ENCODE measurements at regions not wholly inside any gene's neighbourhood (a gene's known extent, or its start where the extent isn't known, plus 50 kb on each side); places are given as distances from the start of the nearest gene placed in this dataset.

DNA sequence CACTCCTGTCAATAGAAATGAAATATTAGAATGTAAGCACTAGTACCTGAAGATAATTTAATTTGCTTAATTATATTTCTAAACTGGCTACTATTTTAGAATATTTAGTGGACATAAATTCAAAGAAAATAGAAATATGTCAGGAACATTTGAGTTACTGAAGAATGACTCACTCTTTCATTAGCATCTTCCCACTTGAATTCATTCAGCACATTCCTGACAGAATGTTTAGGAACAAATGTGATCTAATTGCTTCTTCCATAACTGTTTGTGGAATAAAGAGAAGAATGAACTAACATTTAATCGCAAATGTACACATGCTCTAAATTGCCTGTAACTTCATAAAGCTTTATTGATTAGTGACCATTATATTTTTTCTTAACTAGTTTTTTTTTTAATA lies 306.2 kb upstream of the ADAMTSL1 start:
- Mint-ChIP-seq H3K4me3 (no peak overlapping the region), H3K27me3 (ENCODE audit: low read depth) (no peaks in the 10 kb centered on the region; the same call in 1 of the 2 replicates), H3K9me3 (0 out of 5 replicates have a peak, but pooled peaks cover 0 to 3% of the 10 kb centered on the region in 2 experiments), H3K27ac (no peak overlapping the region), H3K4me1 (0 out of 4 replicates have a peak, but pooled peaks cover 0 to 3% of the 10 kb centered on the region in 2 experiments), H3K36me3 (ENCODE audit: insufficient read depth in 1 of 3, low read depth in 3 of 3) (no peaks in the 10 kb centered on the region)
- Histone ChIP-seq H3K79me2 (ENCODE audit: insufficient read depth, low read length) (no peaks in the 10 kb centered on the region), H2BK12ac (ENCODE audit: insufficient read length, low read depth, low read length) (no peak overlapping the region), H4K8ac (replicated peaks; ENCODE audit: insufficient read length, low read depth, low read length) (no peak overlapping the region), H2BK15ac (ENCODE audit: low read depth, low read length) (no peak overlapping the region), H3K27me3 (ENCODE audit: insufficient read depth, low read length) (no peaks in the 10 kb centered on the region), H3K18ac (ENCODE audit: insufficient read length, low read depth, low read length) (no peak overlapping the region), H3K4me1 (ENCODE audit: insufficient read depth, low read length) (no peaks in the 10 kb centered on the region; the same call in 1 of the 2 replicates), H2BK5ac (ENCODE audit: insufficient read length, low read length) (no peak overlapping the region), H2BK120ac (ENCODE audit: low read depth, low read length, poor library complexity, severe bottlenecking) (no peak overlapping the region), H4K5ac (ENCODE audit: insufficient read length, low read depth, low read length) (no peak overlapping the region), H2BK20ac (ENCODE audit: low read depth, low read length, poor library complexity, severe bottlenecking) (no peak overlapping the region), H3K23ac (ENCODE audit: insufficient read length, low read depth, low read length) (no peak overlapping the region), H3K56ac (ENCODE audit: insufficient read length, low read depth, low read length) (no peak overlapping the region), H4K20me1 (ENCODE audit: control insufficient read depth, insufficient read depth, insufficient read length) (no peaks in the 10 kb centered on the region), H2AFZ (ENCODE audit: low read length) (no peak overlapping the region), H4K91ac (ENCODE audit: insufficient read length, low read depth, low read length) (no peak overlapping the region), H3K27ac (ENCODE audit: insufficient read length, low read depth, low read length) (no peak overlapping the region), H3K14ac (ENCODE audit: insufficient read depth, low read length) (no peak overlapping the region), H3T11ph (ENCODE audit: low read length) (no peak overlapping the region), H3K4ac (ENCODE audit: low read depth, low read length) (no peak overlapping the region), H2AK5ac (ENCODE audit: insufficient read length, low read length) (no peak overlapping the region), H3K9ac (ENCODE audit: extremely low read depth, insufficient read length, low read length) (no peak overlapping the region), H3K9me3 (ENCODE audit: control insufficient read depth, low read depth, low read length) (no peaks in the 10 kb centered on the region), H3K79me1 (ENCODE audit: insufficient read depth, low read depth, low read length, poor library complexity, severe bottlenecking) (no peaks in the 10 kb centered on the region), H3K4me2 (ENCODE audit: insufficient read depth, insufficient read length, low read length) (no peak overlapping the region), H3K23me2 (ENCODE audit: insufficient read length, low read depth, low read length, poor library complexity, severe bottlenecking) (no peaks in the 10 kb centered on the region)
- WGBS (ENCODE audit: extremely low coverage, insufficient read length, low lambda C conversion rate): no CpG with 5 or more reads among the region's 1 CpG
- TF ChIP-seq, protein P1, sequence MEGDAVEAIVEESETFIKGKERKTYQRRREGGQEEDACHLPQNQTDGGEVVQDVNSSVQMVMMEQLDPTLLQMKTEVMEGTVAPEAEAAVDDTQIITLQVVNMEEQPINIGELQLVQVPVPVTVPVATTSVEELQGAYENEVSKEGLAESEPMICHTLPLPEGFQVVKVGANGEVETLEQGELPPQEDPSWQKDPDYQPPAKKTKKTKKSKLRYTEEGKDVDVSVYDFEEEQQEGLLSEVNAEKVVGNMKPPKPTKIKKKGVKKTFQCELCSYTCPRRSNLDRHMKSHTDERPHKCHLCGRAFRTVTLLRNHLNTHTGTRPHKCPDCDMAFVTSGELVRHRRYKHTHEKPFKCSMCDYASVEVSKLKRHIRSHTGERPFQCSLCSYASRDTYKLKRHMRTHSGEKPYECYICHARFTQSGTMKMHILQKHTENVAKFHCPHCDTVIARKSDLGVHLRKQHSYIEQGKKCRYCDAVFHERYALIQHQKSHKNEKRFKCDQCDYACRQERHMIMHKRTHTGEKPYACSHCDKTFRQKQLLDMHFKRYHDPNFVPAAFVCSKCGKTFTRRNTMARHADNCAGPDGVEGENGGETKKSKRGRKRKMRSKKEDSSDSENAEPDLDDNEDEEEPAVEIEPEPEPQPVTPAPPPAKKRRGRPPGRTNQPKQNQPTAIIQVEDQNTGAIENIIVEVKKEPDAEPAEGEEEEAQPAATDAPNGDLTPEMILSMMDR (conservative IDR thresholded peaks at IDR 0.05): no peak
- no peak for DNase-seq
